Natural killer cell treated with Interleukin-12 subunit alpha and Interleukin-12 subunit beta and Interleukin-15 and Interleukin-18, amount 100 ng/mL, for 72 hours (primary cell): ENCODE measurements at regions not wholly inside any gene's neighbourhood (a gene's known extent, or its start where the extent isn't known, plus 50 kb on each side); places are given as distances from the start of the nearest gene placed in this dataset.
"Not testable (repeated sequence)": the region's sequence is repeated elsewhere in the genome, so short reads cannot be mapped to it uniquely, and the experiment has no call there.

Experiments used
- ATAC-seq, 2 donors: fragments of 150-1000 bp; cut with Tn5 transposase in 1 of 2; sonication (Bioruptor Pico), chemical (Tn5 transposase) in 1 of 2; 2 replicates each; pipeline ENCODE4 v1.10.0; 2021
- DNase-seq: peaks from one replicate; pipeline ENCODE4 v3.0.0; 2022; ENCODE audit warnings: low spot score
- H3K27ac Mint-ChIP-seq, 2 donors: 1 replicate in 1 of 2; 2 replicates in 1 of 2; pipeline ENCODE4 v1.8.0; 2022; ENCODE audit warnings: mixed read lengths in 2 of 2, mild to moderate bottlenecking in 1 of 2, moderate library complexity in 1 of 2
- H3K27me3 Mint-ChIP-seq, 2 donors: 1 replicate in 1 of 2; 2 replicates in 1 of 2; pipeline ENCODE4 v1.8.0; 2022; ENCODE audit warnings: mixed read lengths in 2 of 2
- H3K36me3 Mint-ChIP-seq: one replicate; pipeline ENCODE4 v1.8.0; 2022; ENCODE audit warnings: mixed read lengths
- H3K4me1 Mint-ChIP-seq, 2 donors: 1 replicate in 1 of 2; 2 replicates in 1 of 2; pipeline ENCODE4 v1.8.0; 2022; ENCODE audit warnings: low read depth in 2 of 2, mixed read lengths in 2 of 2, mild to moderate bottlenecking in 1 of 2
- H3K4me3 Mint-ChIP-seq: one replicate; pipeline ENCODE4 v1.8.0; 2022; ENCODE audit warnings: mixed read lengths
- H3K9me3 Mint-ChIP-seq: 2 replicates; pipeline ENCODE4 v1.8.0; 2022; ENCODE audit warnings: mixed read lengths

DNA sequence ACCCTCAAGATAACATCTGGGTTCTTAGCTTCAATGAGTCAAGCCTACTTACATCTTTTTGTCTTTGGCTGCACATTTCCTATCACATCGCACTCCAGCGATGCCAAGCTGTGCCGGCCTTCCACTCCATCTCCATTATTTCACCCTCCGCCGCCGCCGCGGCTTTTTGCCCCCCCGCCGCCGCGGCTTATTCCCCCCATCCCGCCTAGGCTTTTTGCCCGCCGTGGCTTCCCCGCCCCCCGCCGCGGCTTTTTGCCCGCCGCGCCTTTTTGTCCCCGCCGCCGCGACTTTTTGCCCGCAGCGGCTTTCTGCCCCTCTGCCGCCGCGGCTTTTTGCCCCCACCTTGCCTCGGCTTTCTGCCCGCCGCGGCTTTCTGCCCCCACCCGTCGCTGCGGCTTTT, 50.8 kb downstream of the PPIAL4E start:
- not testable (repeated sequence) for H3K36me3 Mint-ChIP-seq, H3K27me3 Mint-ChIP-seq, H3K4me3 Mint-ChIP-seq, ATAC-seq, H3K4me1 Mint-ChIP-seq, H3K9me3 Mint-ChIP-seq, H3K27ac Mint-ChIP-seq
- DNase-seq, result peak; percentile 0
